K562 (cell line): ENCODE measurements at regions not wholly inside any gene's neighbourhood (a gene's known extent, or its start where the extent isn't known, plus 50 kb on each side); places are given as distances from the start of the nearest gene placed in this dataset.

ENCODE experiments used
- ATAC-seq: fragments of 200-7000 bp; cut with Tn5 transposase; 3 replicates; pipeline ENCODE4 v1.9.1; 2020; ENCODE audit warnings: moderate library complexity
- BruUV-seq: library from RNA; stranded (reverse); fragments of 400-500 nt; replicated peaks from 2 replicates; lab custom pipeline; 2021; lab: Mats Ljungman, UMichigan
- CTCF ChIA-PET: fragments of 300-600 bp; formaldehyde crosslinking; extraction: SDS; loops from one replicate; lab custom pipeline; 2021; ENCODE audit warnings: low intra/inter-chr PET ratio; lab: Yijun Ruan, JAX
- POLR2A ChIA-PET: fragments of 300-600, 350-650 bp; sonication (Branson Sonifier 250); formaldehyde crosslinking; extraction: SDS; loops from one replicate; lab custom pipeline; 2021; ENCODE audit warnings: antibody characterized with exemption, inconsistent platforms; lab: Yijun Ruan, JAX
- DNase-seq, 4 experiments: peaks; one replicate each; pipeline versions ENCODE4 v3.0.0 to v3.0.0-alpha.2; 2011 to 2018; ENCODE audit warnings: low spot score in 3 of 4, mixed read lengths in 3 of 4; ENCODE audit errors: extremely low read depth in 1 of 4
- FAIRE-seq: peaks from 2 replicates; lab custom pipeline; 2011; peaks lifted over from hg19 to GRCh38; lab: Jason Lieb, UNC
- H2AFZ ChIP-seq: 2 replicates; pipeline ENCODE4 v1.6.0; 2011; ENCODE audit warnings: low read depth, low read length, control low read depth, inconsistent platforms
- H3K27ac ChIP-seq: fragments of 200-600 bp; 3 replicates; pipeline ENCODE4 v1.8.0; 2011; ENCODE audit warnings: low read depth, mild to moderate bottlenecking, control low read depth, inconsistent platforms, low read length, moderate library complexity, mixed read lengths; ENCODE audit errors: extremely low read depth
- H3K27me3 ChIP-seq, 2 experiments: fragments of 300-600 bp in 1 of 2; 2 replicates in 1 of 2; 3 replicates in 1 of 2; pipeline versions ENCODE4 v1.6.0 to v1.8.0; 2011; ENCODE audit warnings: inconsistent platforms in 2 of 2, low read length in 2 of 2, mild to moderate bottlenecking in 1 of 2, mixed read lengths in 1 of 2, moderate library complexity in 1 of 2; ENCODE audit not compliant: control insufficient read depth in 2 of 2, insufficient read depth in 2 of 2
- H3K36me3 ChIP-seq: fragments of 300-600 bp; 3 replicates; pipeline ENCODE4 v1.8.0; 2011; ENCODE audit warnings: mild to moderate bottlenecking, low read length, inconsistent platforms; ENCODE audit not compliant: control insufficient read depth, insufficient read depth
- H3K4me1 ChIP-seq, 2 experiments: fragments of 200-600 bp in 1 of 2; replicated peaks in 1 of 2; 2 replicates in 1 of 2; 3 replicates in 1 of 2; pipeline versions ENCODE4 v1.5.1 to v1.8.0; 2011; ENCODE audit warnings: inconsistent platforms in 2 of 2, low read length in 2 of 2, mild to moderate bottlenecking in 1 of 2, mixed read lengths in 1 of 2, moderate library complexity in 1 of 2; ENCODE audit not compliant: control insufficient read depth in 2 of 2, insufficient read depth in 2 of 2
- H3K4me2 ChIP-seq: 2 replicates; pipeline ENCODE4 v1.6.1; 2011; ENCODE audit warnings: low read length, control low read depth, inconsistent platforms, mixed read lengths; ENCODE audit not compliant: insufficient read depth
- H3K4me3 ChIP-seq: fragments of 200-600 bp; sonication (generic), shearing (Covaris generic); 2 replicates; pipeline ENCODE4 v1.5.1; 2016; ENCODE audit warnings: control low read depth, inconsistent platforms
- H3K79me2 ChIP-seq: fragments of 200-600 bp; 3 replicates; pipeline ENCODE4 v1.8.0; 2011; ENCODE audit warnings: low read length, inconsistent platforms; ENCODE audit not compliant: control insufficient read depth, insufficient read depth
- H3K9ac ChIP-seq, 2 experiments: 2 replicates each; pipeline versions ENCODE4 v1.6.0 to v1.6.1; 2011; ENCODE audit warnings: low read depth in 2 of 2, low read length in 2 of 2, control low read depth in 1 of 2, inconsistent platforms in 1 of 2, mild to moderate bottlenecking in 1 of 2, mixed read lengths in 1 of 2; ENCODE audit not compliant: insufficient read depth in 1 of 2
- H3K9me1 ChIP-seq: one replicate; pipeline ENCODE4 v1.6.0; 2011; ENCODE audit warnings: inconsistent platforms, mild to moderate bottlenecking, low read length, moderate library complexity; ENCODE audit not compliant: control insufficient read depth, insufficient read depth
- H3K9me3 ChIP-seq: replicated peaks from 2 replicates; pipeline ENCODE4 v1.5.1; 2011; ENCODE audit warnings: low read depth, low read length, inconsistent platforms; ENCODE audit not compliant: control insufficient read depth, insufficient read depth
- H4K20me1 ChIP-seq: replicated peaks from 2 replicates; pipeline ENCODE4 v1.6.1; 2011; ENCODE audit warnings: low read length, inconsistent platforms, mixed read lengths; ENCODE audit not compliant: control insufficient read depth, insufficient read depth
- CBX2 ChIP-seq: fragments of 200-600 bp; sonication (generic); IDR thresholded peaks from one replicate; pipeline ENCODE4 v1.6.1; 2012; ENCODE audit warnings: mild to moderate bottlenecking, low read length, inconsistent platforms; ENCODE audit not compliant: insufficient read depth, poor library complexity, severe bottlenecking
- CXXC5 ChIP-seq: fragments of 250-450 bp; sonication (Bioruptor Pico); IDR thresholded peaks from 2 replicates; pipeline ENCODE4 v1.8.0; 2022; ENCODE audit warnings: inconsistent platforms, mild to moderate bottlenecking, moderate library complexity
- ERF ChIP-seq: fragments of 450-650 bp; formaldehyde crosslinking; IDR thresholded peaks from 2 replicates; pipeline ENCODE4 v1.4.0; 2020; ENCODE audit warnings: mild to moderate bottlenecking, mixed read lengths
- MEIS2 ChIP-seq: fragments of 450-650 bp; IDR thresholded peaks from 2 replicates; pipeline ENCODE4 v1.6.1; 2014; ENCODE audit warnings: mild to moderate bottlenecking; ENCODE audit not compliant: partially characterized antibody
- PPARD ChIP-seq: fragments of 250-450 bp; sonication (Bioruptor Pico); IDR thresholded peaks from 2 replicates; pipeline ENCODE4 v1.8.0; 2022; ENCODE audit warnings: inconsistent platforms, mild to moderate bottlenecking, moderate library complexity
- TGIF2 ChIP-seq: sonication (generic); formaldehyde crosslinking; IDR thresholded peaks from 2 replicates; pipeline ENCODE4 v1.8.1; 2022; ENCODE audit warnings: mild to moderate bottlenecking, missing genetic modification reagents, moderate library complexity
- ZFP1 ChIP-seq: fragments of 450-650 bp; formaldehyde crosslinking; IDR thresholded peaks from 2 replicates; pipeline ENCODE4 v1.4.0; 2020; ENCODE audit warnings: mild to moderate bottlenecking, mixed read lengths
- ZNF232 ChIP-seq: sonication (generic); formaldehyde crosslinking; IDR thresholded peaks from 2 replicates; pipeline ENCODE4 v1.8.0; 2022; ENCODE audit warnings: mild to moderate bottlenecking, missing genetic modification reagents
- ZNF551 ChIP-seq: fragments of 250-450 bp; sonication (Bioruptor Pico); IDR thresholded peaks from 2 replicates; pipeline ENCODE4 v1.5.0; 2021; ENCODE audit warnings: mild to moderate bottlenecking, moderate library complexity
- WGBS: fragments of 100-300 bp; shearing (Covaris generic); methylation state at CpG from one replicate; pipeline ENCODE4 v1.1.6; 2016; ENCODE audit warnings: low coverage, mixed read lengths; ENCODE audit not compliant: insufficient coverage; ENCODE audit errors: missing lambda C conversion rate; 5-methylcytosine and 5-hydroxymethylcytosine counted together
- in situ Hi-C: fragments of 300-500 bp; cut with MboI; formaldehyde crosslinking; loops from 4 replicates; pipeline ENCODE4 v1.15.0; 2018; ENCODE audit warnings: inconsistent platforms, mixed read lengths
- intact Hi-C: fragments of 100-400 bp; cut with micrococcal nuclease; formaldehyde crosslinking; loops from 2 replicates; pipeline ENCODE4 v1.14.2; 2022
- TF ChIP-seq, protein P1 (sequence below): fragments of 250-450 bp; sonication (Bioruptor Pico); IDR thresholded peaks from 2 replicates; pipeline ENCODE4 v1.4.0; 2020; ENCODE audit warnings: borderline replicate concordance

DNA sequence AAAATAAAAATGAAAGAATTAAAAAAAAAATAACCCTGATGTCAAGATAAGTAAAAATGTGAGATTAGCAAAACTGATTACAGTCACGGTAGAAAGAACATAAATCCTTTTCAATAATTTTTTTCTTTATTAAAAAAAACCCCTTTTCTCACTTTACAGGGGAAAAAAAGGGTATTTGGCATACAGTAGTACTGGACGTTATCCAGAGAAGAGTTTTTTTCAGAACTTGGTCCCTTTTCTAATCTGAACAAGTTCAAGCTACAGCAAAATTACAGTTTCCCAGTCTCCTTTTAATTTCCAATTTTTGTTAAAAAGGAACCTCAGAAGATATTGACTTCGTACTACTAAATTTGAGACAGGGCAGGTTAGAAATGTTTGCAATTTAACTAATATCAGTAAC, 134.7 kb upstream of the DCN start:
- CTCF ChIA-PET, result no interaction called here
- H3K4me2 ChIP-seq, result no peak overlapping the region
- H3K9me3 ChIP-seq, result no peaks in the 10 kb centered on the region
- POLR2A ChIA-PET, result no interaction called here
- no peaks in the 10 kb centered on the region for H3K9me1 ChIP-seq
- DNase-seq (no peak), ATAC-seq (no peak), FAIRE-seq (no peak)
- H3K27ac ChIP-seq, result no peak overlapping the region
- H3K79me2 ChIP-seq, result no peaks in the 10 kb centered on the region
- no peak overlapping the region for H3K9ac ChIP-seq
- no peaks in the 10 kb centered on the region for H3K36me3 ChIP-seq
- no TSS peak for BruUV-seq
- intact Hi-C loops, result no loop called here
- no peaks in the 10 kb centered on the region for H3K4me1 ChIP-seq
- TF ChIP-seq MEIS2 (no peak), ZFP1 (no peak), ZNF232 (CRISPR knock-in tag) (no peak), ZNF551 (CRISPR knock-in tag) (no peak), CXXC5 (CRISPR knock-in tag) (no peak), ERF (CRISPR knock-in tag) (no peak), PPARD (CRISPR knock-in tag) (no peak), TGIF2 (no peak), CBX2 (no peak)
- TF ChIP-seq, protein P1, sequence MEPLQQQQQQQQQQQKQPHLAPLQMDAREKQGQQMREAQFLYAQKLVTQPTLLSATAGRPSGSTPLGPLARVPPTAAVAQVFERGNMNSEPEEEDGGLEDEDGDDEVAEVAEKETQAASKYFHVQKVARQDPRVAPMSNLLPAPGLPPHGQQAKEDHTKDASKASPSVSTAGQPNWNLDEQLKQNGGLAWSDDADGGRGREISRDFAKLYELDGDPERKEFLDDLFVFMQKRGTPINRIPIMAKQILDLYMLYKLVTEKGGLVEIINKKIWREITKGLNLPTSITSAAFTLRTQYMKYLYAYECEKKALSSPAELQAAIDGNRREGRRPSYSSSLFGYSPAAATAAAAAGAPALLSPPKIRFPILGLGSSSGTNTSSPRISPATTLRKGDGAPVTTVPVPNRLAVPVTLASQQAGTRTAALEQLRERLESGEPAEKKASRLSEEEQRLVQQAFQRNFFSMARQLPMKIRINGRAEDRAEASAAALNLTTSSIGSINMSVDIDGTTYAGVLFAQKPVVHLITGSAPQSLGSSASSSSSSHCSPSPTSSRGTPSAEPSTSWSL (CRISPR knock-in tag), result no peak
- TF ChIP-seq, all 486 proteins: peak for 0
- in situ Hi-C loops, result no loop called here
- Histone ChIP-seq H2AFZ (no peak overlapping the region), H3K4me3 (no peak overlapping the region), H4K20me1 (no peaks in the 10 kb centered on the region), H3K27me3 (no peaks in the 10 kb centered on the region)
- WGBS, result 64% methylated on average over 3 of the region's 3 CpGs
